Neural progenitor cell (in vitro differentiated cells): ENCODE measurements at regions not wholly inside any gene's neighbourhood (a gene's known extent, or its start where the extent isn't known, plus 50 kb on each side); places are given as distances from the start of the nearest gene placed in this dataset.

Source experiments
- DNase-seq: peaks from one replicate; pipeline ENCODE4 v3.0.0-alpha.2; 2016; ENCODE audit warnings: low spot score
- H2AFZ ChIP-seq: fragments of 200-600 bp; sonication (generic); replicated peaks from 2 replicates; pipeline ENCODE4 v1.6.1; 2016; ENCODE audit warnings: antibody characterized with exemption
- H3F3A ChIP-seq: fragments of 200-600 bp; sonication (generic); 2 replicates; pipeline ENCODE4 v1.6.1; 2016; ENCODE audit warnings: antibody characterized with exemption, low read depth
- H3K27ac ChIP-seq: fragments of 200-600 bp; sonication (generic); 2 replicates; pipeline ENCODE4 v1.5.1; 2016; ENCODE audit warnings: mild to moderate bottlenecking
- H3K27me3 ChIP-seq: fragments of 200-600 bp; sonication (generic); 2 replicates; pipeline ENCODE4 v1.6.1; 2016; ENCODE audit warnings: mild to moderate bottlenecking, moderate library complexity
- H3K36me3 ChIP-seq: fragments of 200-600 bp; sonication (generic); 2 replicates; pipeline ENCODE4 v1.5.1; 2016
- H3K4me1 ChIP-seq: fragments of 200-600 bp; sonication (generic); 2 replicates; pipeline ENCODE4 v1.6.1; 2016; ENCODE audit warnings: mixed run types
- H3K4me2 ChIP-seq: fragments of 200-600 bp; sonication (generic); 2 replicates; pipeline ENCODE4 v1.6.1; 2016
- H3K4me3 ChIP-seq: fragments of 200-600 bp; sonication (generic); 2 replicates; pipeline ENCODE4 v1.5.1; 2016
- H3K79me2 ChIP-seq: fragments of 200-600 bp; sonication (generic); 2 replicates; pipeline ENCODE4 v1.6.1; 2016; ENCODE audit warnings: low read depth
- H3K9ac ChIP-seq: fragments of 200-600 bp; sonication (generic); 2 replicates; pipeline ENCODE4 v1.6.1; 2016
- H3K9me3 ChIP-seq: fragments of 200-600 bp; sonication (generic); 2 replicates; pipeline ENCODE4 v1.5.1; 2016; ENCODE audit warnings: low read depth
- H4K20me1 ChIP-seq: fragments of 200-600 bp; sonication (generic); 2 replicates; pipeline ENCODE4 v1.6.1; 2016; ENCODE audit warnings: low read depth
- H3K27ac Mint-ChIP-seq: 3 replicates; pipeline ENCODE4 v1.8.0; 2021; ENCODE audit warnings: mixed read lengths
- H3K27me3 Mint-ChIP-seq: 2 replicates; pipeline ENCODE4 v1.8.0; 2022; ENCODE audit warnings: low read depth, mild to moderate bottlenecking, inconsistent platforms, moderate library complexity, mixed read lengths; ENCODE audit not compliant: insufficient read depth
- H3K36me3 Mint-ChIP-seq: 3 replicates; pipeline ENCODE4 v1.8.0; 2021; ENCODE audit warnings: mixed read lengths
- H3K4me1 Mint-ChIP-seq: 3 replicates; pipeline ENCODE4 v1.8.0; 2021; ENCODE audit warnings: mixed read lengths
- H3K4me3 Mint-ChIP-seq: 3 replicates; pipeline ENCODE4 v1.8.0; 2021; ENCODE audit warnings: mild to moderate bottlenecking, moderate library complexity, mixed read lengths
- H3K9me3 Mint-ChIP-seq: 3 replicates; pipeline ENCODE4 v1.8.0; 2020; ENCODE audit warnings: mixed read lengths
- EZH2 ChIP-seq: fragments of 200-600 bp; sonication (generic); IDR thresholded peaks from 2 replicates; pipeline ENCODE4 v1.6.1; 2017; ENCODE audit warnings: antibody characterized with exemption, mild to moderate bottlenecking, moderate library complexity
- EZH2phosphoT487 ChIP-seq: fragments of 200-600 bp; sonication (generic); IDR thresholded peaks from 2 replicates; pipeline ENCODE4 v1.6.1; 2017; ENCODE audit warnings: antibody characterized with exemption
- TF ChIP-seq, protein P1 (sequence below): fragments of 200-600 bp; sonication (generic); IDR thresholded peaks from 2 replicates; pipeline ENCODE4 v1.5.1; 2017; ENCODE audit warnings: antibody characterized with exemption, mild to moderate bottlenecking

- peaks cover 5% of the 10 kb centered on the region for H3K4me1 Mint-ChIP-seq
- no peaks in the 10 kb centered on the region for H3F3A ChIP-seq
- no peak overlapping the region for H3K9ac ChIP-seq
- TF ChIP-seq, protein P1, sequence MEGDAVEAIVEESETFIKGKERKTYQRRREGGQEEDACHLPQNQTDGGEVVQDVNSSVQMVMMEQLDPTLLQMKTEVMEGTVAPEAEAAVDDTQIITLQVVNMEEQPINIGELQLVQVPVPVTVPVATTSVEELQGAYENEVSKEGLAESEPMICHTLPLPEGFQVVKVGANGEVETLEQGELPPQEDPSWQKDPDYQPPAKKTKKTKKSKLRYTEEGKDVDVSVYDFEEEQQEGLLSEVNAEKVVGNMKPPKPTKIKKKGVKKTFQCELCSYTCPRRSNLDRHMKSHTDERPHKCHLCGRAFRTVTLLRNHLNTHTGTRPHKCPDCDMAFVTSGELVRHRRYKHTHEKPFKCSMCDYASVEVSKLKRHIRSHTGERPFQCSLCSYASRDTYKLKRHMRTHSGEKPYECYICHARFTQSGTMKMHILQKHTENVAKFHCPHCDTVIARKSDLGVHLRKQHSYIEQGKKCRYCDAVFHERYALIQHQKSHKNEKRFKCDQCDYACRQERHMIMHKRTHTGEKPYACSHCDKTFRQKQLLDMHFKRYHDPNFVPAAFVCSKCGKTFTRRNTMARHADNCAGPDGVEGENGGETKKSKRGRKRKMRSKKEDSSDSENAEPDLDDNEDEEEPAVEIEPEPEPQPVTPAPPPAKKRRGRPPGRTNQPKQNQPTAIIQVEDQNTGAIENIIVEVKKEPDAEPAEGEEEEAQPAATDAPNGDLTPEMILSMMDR = no peak
- TF ChIP-seq EZH2phosphoT487 (no peak), EZH2 (no peak)
- no peak for DNase-seq
- H3K27me3 Mint-ChIP-seq = peaks cover 2% of the 10 kb centered on the region
- no peaks in the 10 kb centered on the region for H3K27me3 ChIP-seq
- no peaks in the 10 kb centered on the region for H3K36me3 ChIP-seq
- peaks cover 24% of the 10 kb centered on the region for H3K9me3 Mint-ChIP-seq
- H3K27ac ChIP-seq = no peak overlapping the region
- no peaks in the 10 kb centered on the region for H3K79me2 ChIP-seq
- no peak overlapping the region for H3K4me3 ChIP-seq
- peaks cover 6% of the 10 kb centered on the region for H3K4me1 ChIP-seq
- peak overlapping the region; percentile 7 for H3K27ac Mint-ChIP-seq
- no peaks in the 10 kb centered on the region for H4K20me1 ChIP-seq
- H3K4me3 Mint-ChIP-seq = no peak overlapping the region
- no peaks in the 10 kb centered on the region for H3K36me3 Mint-ChIP-seq
- no peak overlapping the region for H2AFZ ChIP-seq
- H3K9me3 ChIP-seq = peaks cover 6% of the 10 kb centered on the region
- H3K4me2 ChIP-seq = no peak overlapping the region
Observed at GRCh38 chr18:7304061-7304370, 73.1 kb downstream of the LRRC30 start.

DNA sequence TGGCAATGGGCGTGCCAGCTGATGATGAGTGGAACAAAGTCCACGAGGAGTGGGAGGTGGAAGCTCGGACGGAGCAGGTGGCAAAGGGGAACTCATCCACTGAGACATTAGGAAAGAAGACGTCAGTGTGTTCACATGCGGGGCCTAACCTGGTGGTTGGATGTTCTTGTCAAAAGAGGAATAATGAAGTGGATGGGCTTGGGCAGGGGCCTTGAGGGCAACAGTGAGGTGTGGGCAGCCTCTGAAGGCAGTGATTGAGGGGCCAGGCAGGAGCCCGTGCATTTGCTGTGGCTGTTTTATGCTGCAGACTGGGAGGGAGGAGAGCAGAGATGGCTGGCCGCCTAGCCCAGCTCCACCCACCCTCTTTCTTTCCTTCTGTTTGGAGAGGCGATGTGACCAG is 74.5 kb downstream of the LRRC30 start:
- Histone ChIP-seq H2AFZ (no peak overlapping the region), H3K4me2 (no peak overlapping the region), H3K4me1 (peaks cover 6% of the 10 kb centered on the region), H3K27ac (no peak overlapping the region), H3K9me3 (no peaks in the 10 kb centered on the region), H3K79me2 (no peaks in the 10 kb centered on the region), H3F3A (no peaks in the 10 kb centered on the region), H4K20me1 (no peaks in the 10 kb centered on the region), H3K9ac (no peak overlapping the region), H3K36me3 (no peaks in the 10 kb centered on the region), H3K27me3 (no peaks in the 10 kb centered on the region), H3K4me3 (no peak overlapping the region)
- Mint-ChIP-seq H3K36me3 (no peaks in the 10 kb centered on the region), H3K4me1 (peaks cover 5% of the 10 kb centered on the region), H3K27me3 (peaks cover 2% of the 10 kb centered on the region), H3K27ac (no peak overlapping the region), H3K4me3 (no peak overlapping the region), H3K9me3 (peaks cover 12% of the 10 kb centered on the region)
- no peak for DNase-seq
- TF ChIP-seq, protein P1 = no peak
- TF ChIP-seq EZH2 = no peak
- TF ChIP-seq EZH2phosphoT487 = no peak

DNA sequence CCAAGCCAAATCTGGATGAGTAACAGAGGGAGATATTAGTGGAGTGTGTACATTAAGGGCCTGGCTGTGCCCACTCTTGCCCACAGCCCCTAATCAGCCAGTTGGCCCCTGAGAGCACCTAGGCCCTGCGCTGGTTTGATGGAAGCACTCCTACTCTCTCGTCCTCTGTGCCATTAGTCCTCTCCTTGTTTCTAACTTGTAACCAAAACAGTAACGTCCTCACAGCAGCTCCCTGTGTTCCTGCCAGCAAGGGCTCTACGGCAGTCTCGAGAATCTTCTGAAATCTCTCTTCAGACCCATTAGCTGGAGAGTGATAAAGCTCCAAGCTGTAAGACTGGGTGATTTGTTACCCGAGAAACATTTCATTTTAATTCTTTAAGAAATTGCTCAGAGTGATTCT is 76.1 kb downstream of the LRRC30 start:
- no peaks in the 10 kb centered on the region for H3K9me3 ChIP-seq
- no peak overlapping the region for H3K4me3 Mint-ChIP-seq
- H3K9me3 Mint-ChIP-seq = peaks cover 5% of the 10 kb centered on the region
- no peak overlapping the region for H3K27ac Mint-ChIP-seq
- H3K36me3 Mint-ChIP-seq = no peaks in the 10 kb centered on the region
- H3K27me3 ChIP-seq = no peaks in the 10 kb centered on the region
- H2AFZ ChIP-seq = no peak overlapping the region
- no peak overlapping the region for H3K9ac ChIP-seq
- H3K27ac ChIP-seq = no peak overlapping the region
- no peaks in the 10 kb centered on the region for H3K27me3 Mint-ChIP-seq
- H4K20me1 ChIP-seq = no peaks in the 10 kb centered on the region
- TF ChIP-seq, protein P1 = no peak
- no peak for TF ChIP-seq EZH2
- TF ChIP-seq EZH2phosphoT487 = no peak
- H3K4me1 ChIP-seq = peaks cover 6% of the 10 kb centered on the region
- no peaks in the 10 kb centered on the region for H3K79me2 ChIP-seq
- no peak for DNase-seq
- H3K4me1 Mint-ChIP-seq = peaks cover 5% of the 10 kb centered on the region
- H3K36me3 ChIP-seq = no peaks in the 10 kb centered on the region
- no peak overlapping the region for H3K4me3 ChIP-seq
- no peak overlapping the region for H3K4me2 ChIP-seq
- no peaks in the 10 kb centered on the region for H3F3A ChIP-seq

- H3K4me1 Mint-ChIP-seq = peaks cover 5% of the 10 kb centered on the region
- H3K9me3 ChIP-seq = no peaks in the 10 kb centered on the region
- peaks cover 6% of the 10 kb centered on the region for H3K9me3 Mint-ChIP-seq
- no peaks in the 10 kb centered on the region for H3F3A ChIP-seq
- H3K36me3 ChIP-seq = no peaks in the 10 kb centered on the region
- H3K4me3 ChIP-seq = no peak overlapping the region
- H3K27ac Mint-ChIP-seq = no peak overlapping the region
- no peak overlapping the region for H3K27ac ChIP-seq
- H3K9ac ChIP-seq = no peak overlapping the region
- H3K79me2 ChIP-seq = no peaks in the 10 kb centered on the region
- no peaks in the 10 kb centered on the region for H3K27me3 ChIP-seq
- no peaks in the 10 kb centered on the region for H3K36me3 Mint-ChIP-seq
- H4K20me1 ChIP-seq = no peaks in the 10 kb centered on the region
- H3K27me3 Mint-ChIP-seq = no peaks in the 10 kb centered on the region
- no peak for TF ChIP-seq EZH2
- TF ChIP-seq, protein P1 = no peak
- no peak for TF ChIP-seq EZH2phosphoT487
- H3K4me2 ChIP-seq = no peak overlapping the region
- no peak for DNase-seq
- peaks cover 6% of the 10 kb centered on the region for H3K4me1 ChIP-seq
- H2AFZ ChIP-seq = peak overlapping the region; percentile 28
- H3K4me3 Mint-ChIP-seq = no peak overlapping the region
Observed at GRCh38 chr18:7307526-7307925, 76.6 kb downstream of the LRRC30 start.
